GM12891 (cell line): ENCODE measurements at regions not wholly inside any gene's neighbourhood (a gene's known extent, or its start where the extent isn't known, plus 50 kb on each side); places are given as distances from the start of the nearest gene placed in this dataset.

Source experiments
- DNase-seq: peaks from one replicate; pipeline ENCODE4 v3.0.0; 2011; ENCODE audit warnings: low spot score; ENCODE audit not compliant: insufficient read length
- FAIRE-seq: peaks from 2 replicates; lab custom pipeline; 2011; peaks lifted over from hg19 to GRCh38; lab: Jason Lieb, UNC
- PAX5 ChIP-seq: IDR thresholded peaks from 2 replicates; pipeline ENCODE4 v1.6.1; 2011; ENCODE audit warnings: low read length, moderate library complexity, mild to moderate bottlenecking; ENCODE audit not compliant: insufficient read depth, severe bottlenecking
- POLR2A ChIP-seq: IDR thresholded peaks from 2 replicates; pipeline ENCODE4 v1.6.1; 2011; ENCODE audit warnings: low read depth, low read length, control low read depth
- POLR2AphosphoS5 ChIP-seq: IDR thresholded peaks from 2 replicates; pipeline ENCODE4 v1.6.1; 2011; ENCODE audit warnings: low read depth, low read length, control low read depth
- POU2F2 ChIP-seq: IDR thresholded peaks from 2 replicates; pipeline ENCODE4 v1.6.1; 2011; ENCODE audit warnings: low read depth, mild to moderate bottlenecking, control low read depth, low read length, moderate library complexity
- SPI1 ChIP-seq: IDR thresholded peaks from 2 replicates; pipeline ENCODE4 v1.6.1; 2011; ENCODE audit warnings: low read depth, low read length, control low read depth
- TAF1 ChIP-seq: IDR thresholded peaks from 2 replicates; pipeline ENCODE4 v1.6.1; 2011; ENCODE audit warnings: low read depth, low read length, control low read depth

DNA sequence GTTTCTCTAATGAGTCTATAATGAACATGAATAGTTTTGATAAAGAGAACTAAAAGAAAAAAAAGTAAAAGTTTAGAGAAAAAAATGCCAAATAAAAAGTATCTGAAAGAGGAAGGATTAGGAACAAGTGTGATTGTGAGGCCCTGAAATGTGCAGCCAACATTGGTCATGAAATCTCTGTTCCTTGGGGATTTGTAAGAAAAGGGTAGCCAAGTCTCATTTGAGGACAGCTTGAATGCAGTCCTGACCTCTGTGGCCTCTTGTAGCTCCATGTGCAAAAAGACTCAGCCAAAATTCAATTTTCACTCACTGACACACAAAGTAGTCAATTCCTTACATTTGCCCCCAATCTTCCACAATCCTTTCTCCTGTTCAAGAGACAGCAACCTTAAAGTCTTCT, 167.9 kb downstream of the KLF12 start:
- no peak for FAIRE-seq
- no peak for DNase-seq
- no peak for TF ChIP-seq PAX5
- no peak for TF ChIP-seq TAF1
- no peak for TF ChIP-seq SPI1
- no peak for TF ChIP-seq POU2F2
- TF ChIP-seq POLR2AphosphoS5: no peak
- no peak for TF ChIP-seq POLR2A

DNA sequence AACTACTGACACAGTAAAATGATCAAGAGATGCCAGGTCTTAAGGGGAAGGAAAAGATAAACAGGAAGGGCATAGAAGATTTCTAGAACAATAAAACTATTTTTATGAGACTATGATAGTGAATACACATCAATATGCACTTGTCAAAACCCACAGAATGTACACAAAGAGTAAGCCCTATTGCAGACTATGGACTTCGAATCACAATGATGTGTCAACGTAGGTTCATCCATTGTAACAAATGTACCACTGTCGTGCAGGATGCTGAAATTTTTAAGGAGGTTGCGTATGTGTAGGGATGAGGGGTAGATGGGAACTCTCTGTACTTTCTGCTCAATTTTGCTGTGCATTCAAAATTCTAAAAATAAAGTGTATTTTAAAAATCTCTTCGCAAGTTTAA, 171.9 kb downstream of the KLF12 start:
- TF ChIP-seq SPI1 (no peak), POLR2A (no peak), POU2F2 (no peak), TAF1 (no peak)
- FAIRE-seq: no peak
- no peak for DNase-seq

DNA sequence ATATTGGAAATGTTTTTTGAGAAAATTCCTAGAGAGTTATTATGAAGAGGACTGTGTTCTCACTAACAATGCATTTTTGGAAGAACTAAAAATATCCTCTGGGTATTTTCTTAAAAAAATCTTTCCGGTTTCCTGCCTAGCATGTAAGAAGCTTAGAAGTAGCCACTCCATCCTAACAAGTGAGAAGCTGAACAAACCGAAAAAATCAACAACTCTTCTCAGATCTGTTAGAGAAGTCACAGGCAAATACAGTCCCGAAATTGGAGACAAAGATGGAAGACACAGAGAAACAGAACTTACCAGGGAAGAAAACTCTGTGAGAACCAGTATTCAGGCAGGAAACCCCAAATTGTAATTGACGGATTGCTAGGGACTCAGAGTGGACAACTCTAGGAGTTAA, 173.0 kb downstream of the KLF12 start:
- no peak for TF ChIP-seq POLR2A
- TF ChIP-seq PAX5: no peak
- no peak for TF ChIP-seq POU2F2
- TF ChIP-seq SPI1: no peak
- no peak for TF ChIP-seq TAF1
- TF ChIP-seq POLR2AphosphoS5: no peak
- FAIRE-seq (no peak), DNase-seq (no peak)

DNA sequence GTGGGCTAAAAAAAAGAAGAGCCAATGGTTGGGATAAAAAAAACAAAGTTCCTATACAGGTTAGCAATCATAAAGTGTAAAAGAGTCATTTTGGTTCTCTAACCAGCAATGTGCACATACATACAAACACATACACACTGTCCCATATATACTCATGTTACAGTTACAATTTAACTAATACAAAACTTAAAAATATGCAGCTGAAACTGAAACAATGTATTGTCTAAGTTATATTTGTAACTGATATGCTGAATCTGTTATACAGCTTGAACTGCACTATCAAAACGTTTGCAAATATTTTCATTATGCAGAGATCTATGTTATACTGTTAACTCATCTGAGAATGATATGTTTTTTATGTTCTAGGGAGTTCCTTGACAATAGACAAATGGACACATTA, 173.7 kb downstream of the KLF12 start:
- no peak for DNase-seq
- TF ChIP-seq PAX5: no peak
- no peak for TF ChIP-seq SPI1
- no peak for TF ChIP-seq POLR2A
- no peak for TF ChIP-seq POU2F2
- no peak for TF ChIP-seq POLR2AphosphoS5
- no peak for TF ChIP-seq TAF1
- no peak for FAIRE-seq

DNA sequence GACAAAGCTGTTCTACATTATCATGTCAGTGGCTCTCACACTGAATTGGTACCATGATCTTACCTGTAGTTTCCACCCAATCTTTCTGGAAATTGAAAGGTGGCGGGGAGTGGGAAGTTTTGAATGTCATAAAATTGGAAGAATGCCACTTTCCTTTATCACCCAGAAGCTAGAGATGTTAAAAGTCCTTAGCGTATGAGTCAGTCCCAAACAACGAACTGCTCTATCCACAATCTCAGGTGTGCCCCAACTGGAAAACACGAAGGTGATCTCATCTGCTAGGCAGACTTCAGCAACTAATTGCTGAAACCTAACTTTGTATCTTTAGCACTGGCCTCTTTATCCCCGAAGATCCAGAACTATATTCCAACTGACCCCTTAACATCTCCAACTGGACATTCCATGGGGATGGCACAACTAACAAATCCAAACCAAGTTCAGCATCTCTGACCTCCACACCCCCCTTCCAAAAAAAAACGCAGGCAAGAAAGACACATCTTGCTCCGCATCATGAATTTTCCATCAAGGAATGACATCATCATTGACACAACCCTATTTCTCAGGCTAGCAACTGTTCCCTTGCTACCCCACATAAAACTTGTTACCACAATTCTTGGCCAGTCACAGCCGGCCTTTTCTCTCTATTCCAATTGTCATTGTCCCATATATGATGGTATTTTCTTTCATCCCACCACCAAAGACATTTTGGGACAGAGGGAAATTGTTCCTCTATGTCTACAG, 175.4 kb downstream of the KLF12 start:
- DNase-seq (no peak), FAIRE-seq (peak; percentile 16)
- no peak for TF ChIP-seq POLR2AphosphoS5

DNA sequence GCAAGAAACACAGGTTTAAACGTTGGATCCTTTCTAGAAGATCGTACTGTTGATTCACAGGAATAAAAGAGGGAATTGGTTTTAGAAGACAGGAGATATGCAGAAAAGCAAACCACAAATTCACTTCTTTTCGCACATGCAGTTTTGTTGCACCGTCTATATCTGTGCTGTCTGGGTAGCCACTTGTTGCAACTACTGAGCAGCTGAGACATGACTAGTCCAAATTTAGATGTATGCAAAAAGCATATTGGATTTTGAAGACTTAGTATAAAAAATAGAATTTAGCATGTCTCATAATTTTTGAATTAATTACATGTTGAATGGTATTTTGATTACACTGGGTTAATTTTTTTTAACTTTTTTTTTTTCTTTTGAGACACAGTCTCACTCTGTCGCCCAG, 176.3 kb downstream of the KLF12 start:
- FAIRE-seq: no peak
- DNase-seq: no peak
- TF ChIP-seq SPI1 (no peak), POLR2AphosphoS5 (no peak), PAX5 (no peak), POLR2A (no peak), POU2F2 (no peak), TAF1 (no peak)

DNA sequence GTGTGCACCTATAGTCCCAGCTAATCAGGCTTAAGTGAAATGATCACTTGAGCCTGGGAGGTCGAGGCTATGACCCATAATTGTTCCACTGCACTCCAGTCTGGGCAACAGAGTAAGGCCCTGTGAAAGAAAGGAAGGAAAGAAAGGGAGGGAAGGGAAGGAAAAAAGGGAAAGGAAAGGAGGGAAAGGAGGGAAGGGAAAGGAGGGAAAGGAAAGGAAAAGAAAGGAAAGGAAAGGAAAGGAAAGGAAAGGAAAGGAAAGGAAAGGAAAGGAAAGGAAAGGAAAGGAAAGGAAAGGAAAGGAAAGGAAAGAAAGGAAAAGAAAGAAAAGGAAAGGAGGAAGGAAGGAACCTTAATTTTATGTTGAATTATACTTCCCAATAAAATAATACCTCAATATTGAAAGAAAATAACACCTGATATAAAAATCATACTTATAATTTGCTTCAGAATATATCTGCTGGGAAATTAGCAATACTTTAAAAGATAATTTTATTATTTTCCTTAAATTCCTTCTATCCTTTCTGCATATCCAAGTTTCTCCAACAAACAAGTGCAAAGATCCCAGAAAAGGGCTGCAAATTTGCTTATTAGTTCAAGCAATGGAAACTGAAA, 177.3 kb downstream of the KLF12 start:
- no peak for FAIRE-seq
- no peak for DNase-seq
- no peak for TF ChIP-seq POU2F2
- TF ChIP-seq TAF1: no peak
- no peak for TF ChIP-seq POLR2AphosphoS5
- no peak for TF ChIP-seq PAX5
- no peak for TF ChIP-seq SPI1
- no peak for TF ChIP-seq POLR2A

DNA sequence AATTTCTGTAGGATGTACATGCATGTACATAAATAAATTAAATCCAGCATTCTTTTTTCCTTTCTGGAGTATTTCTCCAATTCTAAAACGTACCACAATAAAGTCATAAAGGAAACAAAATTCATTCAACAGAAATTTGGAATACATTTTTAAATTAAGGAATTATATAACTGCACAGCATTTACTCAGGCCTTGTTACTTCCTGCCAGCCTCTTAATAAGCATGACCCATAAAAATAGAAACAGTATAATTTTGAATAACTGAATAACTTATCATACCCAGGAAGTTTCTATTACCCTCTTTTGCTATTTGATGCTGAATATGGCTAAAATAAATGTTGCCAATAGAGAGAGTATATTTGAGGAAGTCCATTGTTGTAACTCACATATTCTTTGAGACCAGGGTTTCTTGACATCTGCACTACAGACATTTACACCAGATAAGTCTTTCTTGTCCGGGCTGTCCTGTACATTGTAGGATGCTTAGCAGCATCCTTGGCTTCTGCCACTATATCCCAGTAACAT, 178.2 kb downstream of the KLF12 start:
- no peak for DNase-seq
- FAIRE-seq: no peak
- no peak for TF ChIP-seq POU2F2
- no peak for TF ChIP-seq TAF1
- TF ChIP-seq PAX5: no peak
- TF ChIP-seq POLR2AphosphoS5: no peak
- no peak for TF ChIP-seq SPI1
- TF ChIP-seq POLR2A: no peak

DNA sequence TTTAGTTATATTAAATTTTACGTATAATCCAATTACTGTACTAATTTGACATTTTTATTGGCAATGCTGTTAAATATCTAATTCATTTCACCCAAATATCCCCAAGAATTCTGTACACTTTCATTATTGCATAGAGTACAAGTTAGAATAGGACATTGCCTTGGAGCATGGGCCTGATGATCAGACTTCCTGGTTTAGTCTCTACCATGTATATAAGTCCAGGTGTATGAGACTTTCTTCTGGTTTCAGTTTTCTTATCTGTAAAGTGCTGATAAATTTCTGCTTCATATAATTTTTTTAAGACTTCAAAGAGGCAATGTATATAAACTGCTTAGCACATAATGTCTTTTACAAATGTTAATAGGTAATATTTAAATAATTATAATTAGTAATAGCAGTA, 179.4 kb downstream of the KLF12 start:
- FAIRE-seq (no peak), DNase-seq (no peak)
- TF ChIP-seq TAF1 (no peak), PAX5 (no peak), POLR2A (no peak), POU2F2 (no peak), POLR2AphosphoS5 (no peak), SPI1 (no peak)
